ENCODE measurements at regions not wholly inside any gene's neighbourhood (a gene's known extent, or its start where the extent isn't known, plus 50 kb on each side); places are given as distances from the start of the nearest gene placed in this dataset.

- TF ChIP-seq POLR2AphosphoS5 (IDR thresholded peaks at IDR 0.05; ENCODE audit: low read depth) (no peak), REST (IDR thresholded peaks at IDR 0.05; ENCODE audit: insufficient replicate concordance, low read depth) (no peak)
- TF ChIP-seq, protein P1, sequence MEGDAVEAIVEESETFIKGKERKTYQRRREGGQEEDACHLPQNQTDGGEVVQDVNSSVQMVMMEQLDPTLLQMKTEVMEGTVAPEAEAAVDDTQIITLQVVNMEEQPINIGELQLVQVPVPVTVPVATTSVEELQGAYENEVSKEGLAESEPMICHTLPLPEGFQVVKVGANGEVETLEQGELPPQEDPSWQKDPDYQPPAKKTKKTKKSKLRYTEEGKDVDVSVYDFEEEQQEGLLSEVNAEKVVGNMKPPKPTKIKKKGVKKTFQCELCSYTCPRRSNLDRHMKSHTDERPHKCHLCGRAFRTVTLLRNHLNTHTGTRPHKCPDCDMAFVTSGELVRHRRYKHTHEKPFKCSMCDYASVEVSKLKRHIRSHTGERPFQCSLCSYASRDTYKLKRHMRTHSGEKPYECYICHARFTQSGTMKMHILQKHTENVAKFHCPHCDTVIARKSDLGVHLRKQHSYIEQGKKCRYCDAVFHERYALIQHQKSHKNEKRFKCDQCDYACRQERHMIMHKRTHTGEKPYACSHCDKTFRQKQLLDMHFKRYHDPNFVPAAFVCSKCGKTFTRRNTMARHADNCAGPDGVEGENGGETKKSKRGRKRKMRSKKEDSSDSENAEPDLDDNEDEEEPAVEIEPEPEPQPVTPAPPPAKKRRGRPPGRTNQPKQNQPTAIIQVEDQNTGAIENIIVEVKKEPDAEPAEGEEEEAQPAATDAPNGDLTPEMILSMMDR (IDR thresholded peaks at IDR 0.05; ENCODE audit: insufficient read depth, low read length), result no peak
Observed at GRCh38 chr11:28671274-28671673, 563.1 kb downstream of the METTL15 start.

Data from HL-60 (cell line).